ENCODE measurements at regions not wholly inside any gene's neighbourhood (a gene's known extent, or its start where the extent isn't known, plus 50 kb on each side); places are given as distances from the start of the nearest gene placed in this dataset.

DNA sequence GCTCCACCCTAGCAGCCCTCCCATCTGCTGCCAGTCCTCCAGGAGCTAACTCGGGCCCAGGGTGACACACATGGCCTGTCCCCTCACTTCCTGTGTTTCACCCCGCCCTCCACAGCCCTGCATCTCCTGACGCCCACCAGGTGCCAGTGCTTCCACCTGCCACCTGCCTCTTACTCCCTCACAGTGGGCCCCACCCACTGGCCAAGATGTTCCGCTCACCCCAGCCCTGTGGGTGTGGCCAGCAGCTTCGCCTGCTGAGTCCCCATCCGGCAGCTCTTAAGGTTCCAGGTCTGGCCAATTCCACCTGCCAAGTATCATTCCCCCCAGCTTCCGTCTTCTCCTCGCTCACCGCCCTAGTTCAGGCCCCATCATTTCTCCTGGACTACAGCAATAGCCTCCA lies 184.1 kb downstream of the MBOAT1 start:
- no peak for DNase-seq

DNA sequence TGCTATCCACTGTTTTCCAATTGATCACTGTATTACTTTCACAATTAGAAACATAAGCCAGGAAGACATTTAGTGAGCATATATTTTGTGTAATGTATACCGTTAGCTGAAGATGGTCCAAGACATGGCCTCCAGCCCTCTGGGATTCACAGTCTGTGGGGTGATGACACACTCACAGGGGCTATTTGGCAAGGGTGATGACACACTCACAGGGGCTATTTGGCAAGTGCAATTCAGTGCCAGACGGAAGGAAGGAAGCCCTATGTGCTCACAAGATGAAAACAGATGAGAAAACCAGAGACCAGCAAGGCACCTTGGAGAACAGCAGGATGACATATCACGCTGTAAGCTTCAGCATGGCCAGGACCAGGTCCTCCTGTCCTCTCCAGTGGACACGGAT lies 183.7 kb downstream of the MBOAT1 start:
- no peak for DNase-seq

DNA sequence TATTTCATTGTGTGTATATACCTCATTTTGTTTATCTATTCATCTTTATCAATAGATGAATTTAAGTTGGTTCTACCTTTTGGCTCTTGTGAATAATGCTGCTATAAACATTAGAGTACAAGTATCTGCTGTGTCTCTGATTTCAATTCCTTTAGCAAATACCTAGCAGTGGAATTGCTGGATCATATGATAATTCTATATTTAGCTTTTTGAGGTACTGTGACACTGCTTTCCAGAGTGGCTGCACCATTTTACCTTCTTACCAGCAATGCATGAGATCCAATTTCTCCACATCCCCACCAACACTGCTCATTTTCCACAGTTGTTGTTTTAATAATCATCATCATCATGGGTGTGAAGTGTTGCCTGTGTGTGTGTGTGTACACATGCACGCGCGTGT lies 182.3 kb downstream of the MBOAT1 start:
- DNase-seq, result no peak

DNA sequence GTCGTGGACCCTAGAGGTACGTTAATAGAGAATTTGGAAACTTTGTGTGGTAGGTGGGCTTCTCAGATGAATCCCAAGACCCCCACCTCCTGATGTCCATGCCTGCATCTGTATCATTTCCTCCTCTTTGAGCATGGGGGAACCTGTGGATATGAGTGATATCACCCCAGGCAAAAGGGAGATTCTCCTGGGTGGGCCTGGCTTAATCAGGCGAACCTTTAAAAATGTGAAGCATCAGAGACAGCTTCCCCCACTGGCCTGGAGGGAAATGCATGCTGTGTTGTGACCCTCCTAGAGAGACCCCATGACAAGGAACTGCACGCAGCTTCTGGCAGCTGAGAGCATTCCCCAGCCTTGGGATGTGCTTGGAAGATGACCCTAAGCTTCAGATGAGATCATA lies 180.9 kb downstream of the MBOAT1 start:
- no peak for DNase-seq

DNA sequence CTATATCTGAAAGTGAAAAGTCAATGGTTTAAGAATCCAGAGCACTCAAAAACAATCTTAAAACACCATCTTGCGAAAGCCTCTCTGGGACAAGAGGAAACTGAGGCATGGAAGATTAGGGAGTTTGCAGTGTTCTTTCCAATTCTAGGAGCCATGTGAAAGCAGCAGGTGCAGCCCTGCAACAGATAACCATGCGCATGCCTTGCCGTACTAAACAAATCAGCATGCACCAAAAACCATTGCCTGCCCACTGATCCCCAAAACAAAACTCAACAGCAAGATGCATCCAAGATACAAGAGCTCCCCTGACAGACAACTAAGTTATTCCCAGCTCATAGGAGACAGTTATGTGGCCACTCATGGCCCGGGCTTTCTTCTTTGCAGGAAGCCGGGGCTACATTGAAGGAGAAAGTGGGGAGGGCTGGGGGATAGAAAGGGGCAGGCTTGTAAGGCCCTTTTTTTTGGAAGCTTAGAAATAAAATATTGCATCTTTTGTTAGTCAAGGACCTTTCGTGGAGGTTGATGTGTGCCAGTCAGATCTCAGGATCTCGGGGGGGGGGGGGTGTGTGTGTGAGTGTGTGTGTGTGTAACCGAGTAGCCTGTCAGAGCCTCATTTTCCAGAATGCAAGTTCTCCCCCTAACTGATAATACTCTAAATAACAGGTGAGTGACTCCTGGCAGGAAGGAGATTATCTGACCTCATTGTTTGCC lies 178.4 kb downstream of the MBOAT1 start:
- DNase-seq, result no peak

DNA sequence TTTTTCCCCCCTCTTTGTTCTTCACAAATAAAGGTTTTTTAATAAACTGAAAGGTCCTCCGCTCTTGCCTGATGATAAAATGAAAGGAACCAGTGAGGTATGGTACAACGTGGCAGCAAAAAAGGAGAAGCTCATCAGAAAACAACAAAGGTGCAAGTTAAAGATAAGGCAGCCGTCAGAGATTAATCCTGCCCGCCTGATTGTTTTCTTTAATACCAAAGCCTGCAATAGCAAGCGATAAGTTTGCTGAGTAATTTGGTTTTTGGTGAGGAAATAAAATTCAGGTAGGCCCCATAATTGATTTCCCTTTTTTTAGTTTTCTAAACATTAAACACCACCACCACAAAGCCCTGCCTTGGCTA lies 177.9 kb downstream of the MBOAT1 start:
- no peak for DNase-seq

DNA sequence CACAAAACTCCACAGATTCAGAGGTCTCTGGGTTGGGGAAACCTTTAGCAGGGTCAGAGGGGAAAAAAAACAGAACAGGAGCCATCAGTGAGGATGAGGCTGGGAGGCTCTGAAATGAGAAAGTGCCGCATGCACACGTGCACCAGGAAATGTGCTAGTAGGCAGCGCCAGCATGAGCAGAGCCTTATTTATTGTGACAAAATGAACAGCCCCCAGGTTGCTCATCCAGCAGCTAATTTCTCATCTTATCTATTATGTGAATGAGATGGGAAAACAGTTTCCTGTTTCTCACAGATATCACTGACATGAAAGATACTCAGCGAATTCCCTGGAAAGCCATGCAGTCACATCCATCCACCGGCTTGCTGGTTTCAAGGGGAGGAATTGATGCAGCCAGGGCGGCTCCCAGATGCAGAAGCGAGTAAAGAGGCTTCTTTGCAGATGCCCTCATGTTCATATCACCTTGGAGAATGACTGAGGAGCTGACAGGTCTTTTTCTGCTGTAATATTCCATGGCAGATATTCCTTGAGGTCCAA lies 176.1 kb downstream of the MBOAT1 start:
- DNase-seq, result no peak

DNA sequence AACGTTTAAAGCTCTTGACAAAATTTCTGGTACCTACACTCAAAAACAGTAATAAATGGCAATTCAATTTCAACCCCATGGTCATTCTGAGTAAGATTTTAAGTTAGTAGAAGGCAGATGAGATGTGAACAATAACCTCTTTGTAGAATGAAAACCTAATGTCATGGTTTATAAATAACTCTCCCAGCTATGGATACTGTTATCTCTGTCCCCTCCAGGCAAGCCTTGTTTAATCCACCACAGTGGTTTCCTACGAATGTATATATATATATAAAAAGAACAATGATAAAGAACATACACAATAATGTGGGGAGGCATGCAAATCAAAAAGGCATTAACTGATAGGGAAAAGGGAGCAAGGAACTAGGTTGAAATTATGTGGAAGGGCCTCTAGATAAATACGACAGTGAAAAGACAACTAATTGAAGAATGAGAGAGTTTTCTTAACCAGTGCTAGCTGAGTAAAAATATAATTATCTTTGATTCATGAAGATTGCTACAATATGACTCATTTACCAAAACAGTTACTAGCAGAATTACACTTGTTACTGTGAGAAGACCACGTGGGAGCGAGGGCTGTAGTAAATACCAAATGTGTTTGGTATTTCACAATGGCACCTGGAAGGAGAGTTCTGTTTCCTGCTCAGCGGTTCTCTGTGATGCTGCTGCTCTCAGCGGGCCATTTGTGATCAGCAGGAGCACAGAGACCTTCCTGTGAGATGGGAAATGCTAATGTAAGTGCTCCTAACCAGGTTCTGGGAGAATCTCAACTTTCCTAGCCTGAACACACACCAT lies 173.7 kb downstream of the MBOAT1 start:
- no peak for DNase-seq

DNA sequence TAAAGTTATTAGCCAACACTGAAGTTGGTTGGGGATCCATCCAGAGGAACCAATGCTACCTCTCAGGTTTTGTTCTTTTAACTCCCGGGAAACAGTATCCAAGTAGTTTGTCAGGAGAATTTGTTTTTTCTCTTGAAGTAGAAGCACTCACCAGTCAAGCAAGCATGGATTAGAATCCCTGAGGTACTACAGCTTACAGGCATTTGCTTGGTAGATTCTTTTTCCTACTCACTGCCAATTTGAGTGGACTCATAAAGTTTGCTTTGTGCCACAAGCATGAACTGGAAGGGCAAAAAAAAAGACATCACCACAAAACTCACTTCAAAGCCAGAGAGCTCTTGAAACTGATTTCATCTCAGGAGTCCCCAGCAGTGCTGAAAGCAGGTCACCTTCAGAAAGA lies 167.4 kb downstream of the MBOAT1 start:
- no peak for DNase-seq

Measured in Kasumi-1 (cell line).